BLaER1 treated with 17β-estradiol and CSF1 and Interleukin-3, amounts not matched to agents 10 nM and 100 nM (cell line): ENCODE measurements at regions not wholly inside any gene's neighbourhood (a gene's known extent, or its start where the extent isn't known, plus 50 kb on each side); places are given as distances from the start of the nearest gene placed in this dataset.
"Not testable (repeated sequence)": the region's sequence is repeated elsewhere in the genome, so short reads cannot be mapped to it uniquely, and the experiment has no call there.

Experiments used
- H3K27ac ChIP-seq, 11 experiments: shearing (Covaris generic); formaldehyde crosslinking; 2 replicates each; pipeline ENCODE4 v1.8.1; 2022
- H3K27me3 ChIP-seq, 11 experiments: shearing (Covaris generic); formaldehyde crosslinking; 2 replicates each; pipeline ENCODE4 v1.8.1; 2022
- H3K36me3 ChIP-seq, 11 experiments: shearing (Covaris generic); formaldehyde crosslinking; 2 replicates each; pipeline ENCODE4 v1.8.1; 2022
- H3K4me1 ChIP-seq, 10 experiments: shearing (Covaris generic); formaldehyde crosslinking; 2 replicates each; pipeline ENCODE4 v1.8.1; 2022
- H3K4me2 ChIP-seq, 11 experiments: shearing (Covaris generic); formaldehyde crosslinking; 2 replicates each; pipeline ENCODE4 v1.8.1; 2022
- H3K4me3 ChIP-seq, 10 experiments: shearing (Covaris generic); formaldehyde crosslinking; 2 replicates each; pipeline ENCODE4 v1.8.1; 2022
- H3K9ac ChIP-seq, 11 experiments: shearing (Covaris generic); formaldehyde crosslinking; 2 replicates each; pipeline ENCODE4 v1.8.1; 2022
- H3K9me3 ChIP-seq, 11 experiments: shearing (Covaris generic); formaldehyde crosslinking; replicated peaks in 1 of 11; 2 replicates each; pipeline ENCODE4 v1.8.1; 2022
- H4K20me1 ChIP-seq, 11 experiments: shearing (Covaris generic); formaldehyde crosslinking; 2 replicates each; pipeline ENCODE4 v1.8.1; 2022
- Cebpa-rat ChIP-seq, 11 experiments: shearing (Covaris generic); IDR thresholded peaks; 2 replicates each; pipeline ENCODE4 v1.8.1; 2022

DNA sequence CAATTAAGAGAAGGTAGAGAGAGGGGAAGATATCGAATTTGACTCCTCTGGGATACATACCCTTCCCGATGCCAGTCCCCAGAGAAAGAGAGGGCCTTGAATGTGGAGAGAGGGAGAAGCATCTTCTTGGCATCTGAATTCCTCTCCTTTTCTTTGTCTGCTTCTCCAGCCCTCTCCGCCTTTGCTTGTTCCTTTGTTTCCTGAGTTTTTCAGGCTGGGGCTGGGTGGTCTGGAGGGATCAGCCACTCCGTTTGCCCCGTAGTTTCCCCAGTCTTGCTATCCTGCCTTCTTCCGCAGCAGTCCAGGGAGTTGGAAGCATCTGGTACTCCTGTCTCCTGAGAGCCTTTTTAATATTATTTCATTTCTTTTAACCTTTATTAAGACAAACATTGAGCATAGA, 107.1 kb upstream of the CADM1 start:
- H3K9ac ChIP-seq = no peak overlapping the region
- H3K4me2 ChIP-seq = no peak overlapping the region
- no peak overlapping the region for H3K27ac ChIP-seq
- H4K20me1 ChIP-seq = no peaks in the 10 kb centered on the region; a peak in 1 of 22 replicates
- H3K27me3 ChIP-seq = no peaks in the 10 kb centered on the region
- no peaks in the 10 kb centered on the region for H3K9me3 ChIP-seq
- no peak for TF ChIP-seq Cebpa-rat (IDR thresholded peaks at IDR 0.05)
- no peaks in the 10 kb centered on the region for H3K36me3 ChIP-seq
- no peaks in the 10 kb centered on the region for H3K4me1 ChIP-seq
- no peak overlapping the region for H3K4me3 ChIP-seq

DNA sequence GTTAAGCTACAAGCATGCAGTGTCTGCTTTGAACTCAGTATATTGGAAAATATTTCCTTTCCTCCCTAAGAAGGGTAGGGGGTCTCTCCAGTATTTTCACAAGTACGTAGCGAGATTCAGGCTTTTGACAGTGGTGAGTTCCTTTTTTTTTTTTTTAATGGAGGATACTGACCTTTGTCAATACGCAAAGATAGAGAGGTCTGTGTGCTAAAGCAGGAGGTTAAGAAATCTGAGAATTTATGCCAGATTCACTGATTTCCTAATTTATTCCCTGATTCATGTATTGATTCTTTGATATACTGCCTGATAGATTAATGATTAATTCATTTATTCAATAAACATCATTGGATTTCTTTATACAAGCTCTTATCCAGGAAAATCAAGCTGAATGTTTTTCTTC, 106.7 kb upstream of the CADM1 start:
- no peak for TF ChIP-seq Cebpa-rat (IDR thresholded peaks at IDR 0.05)

DNA sequence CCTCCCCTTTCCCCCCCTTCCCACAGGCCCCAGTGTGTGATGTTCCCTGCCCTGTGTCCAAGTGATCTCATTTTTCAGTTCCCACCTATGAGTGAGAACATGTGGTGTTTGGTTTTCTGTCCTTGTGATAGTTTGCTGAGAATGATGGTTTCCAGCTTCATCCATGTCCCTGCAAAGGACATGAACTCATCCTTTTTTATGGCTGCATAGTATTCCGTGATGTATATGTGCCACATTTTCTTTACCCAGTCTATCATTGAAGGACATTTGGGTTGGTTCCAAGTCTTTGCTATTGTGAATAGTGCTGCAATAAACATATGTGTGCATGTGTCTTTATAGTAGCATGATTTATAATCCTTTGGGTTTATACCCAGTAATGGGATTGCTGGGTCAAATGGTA, 106.0 kb upstream of the CADM1 start:
- H4K20me1 ChIP-seq, H3K4me3 ChIP-seq, H3K27ac ChIP-seq, H3K4me2 ChIP-seq, H3K4me1 ChIP-seq, H3K27me3 ChIP-seq, H3K9me3 ChIP-seq, H3K36me3 ChIP-seq, H3K9ac ChIP-seq: not testable (repeated sequence)

More for the DNA sequence above, 106.7 kb upstream of the CADM1 start:
- H3K4me2 ChIP-seq = no peak overlapping the region
- H3K4me3 ChIP-seq = no peak overlapping the region
- H3K9ac ChIP-seq = no peak overlapping the region
- no peaks in the 10 kb centered on the region for H3K36me3 ChIP-seq
- no peak overlapping the region for H3K27ac ChIP-seq
- H3K4me1 ChIP-seq = no peaks in the 10 kb centered on the region
- no peaks in the 10 kb centered on the region for H3K9me3 ChIP-seq
- no peaks in the 10 kb centered on the region for H3K27me3 ChIP-seq
- H4K20me1 ChIP-seq = no peaks in the 10 kb centered on the region; a peak in 1 of 22 replicates

DNA sequence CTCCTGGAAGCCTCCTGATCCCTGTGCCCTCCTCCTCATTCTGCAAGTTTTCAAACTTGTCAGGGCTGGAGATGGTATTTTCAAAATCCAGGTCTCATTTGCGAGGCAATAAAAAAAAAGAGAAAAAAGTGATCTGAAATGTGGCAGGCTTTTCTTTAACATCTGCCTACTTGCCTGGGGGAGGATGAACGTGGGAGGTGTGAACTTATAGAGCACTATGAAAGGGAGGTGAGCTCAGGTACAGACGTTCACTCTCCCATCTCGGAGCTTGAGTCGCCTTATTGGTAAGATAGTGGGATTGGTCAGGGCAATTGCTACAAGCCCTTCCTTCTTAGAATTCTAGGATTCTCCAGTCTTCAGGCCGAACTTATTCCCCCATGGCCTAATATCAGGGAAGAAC, 104.8 kb upstream of the CADM1 start:
- H4K20me1 ChIP-seq = no peaks in the 10 kb centered on the region
- H3K9ac ChIP-seq = no peak overlapping the region
- H3K4me1 ChIP-seq = no peaks in the 10 kb centered on the region
- H3K4me3 ChIP-seq = no peak overlapping the region
- no peak for TF ChIP-seq Cebpa-rat (IDR thresholded peaks at IDR 0.05)
- H3K27me3 ChIP-seq = no peaks in the 10 kb centered on the region
- H3K4me2 ChIP-seq = no peak overlapping the region
- no peak overlapping the region for H3K27ac ChIP-seq
- H3K36me3 ChIP-seq = no peaks in the 10 kb centered on the region
- H3K9me3 ChIP-seq = no peaks in the 10 kb centered on the region

DNA sequence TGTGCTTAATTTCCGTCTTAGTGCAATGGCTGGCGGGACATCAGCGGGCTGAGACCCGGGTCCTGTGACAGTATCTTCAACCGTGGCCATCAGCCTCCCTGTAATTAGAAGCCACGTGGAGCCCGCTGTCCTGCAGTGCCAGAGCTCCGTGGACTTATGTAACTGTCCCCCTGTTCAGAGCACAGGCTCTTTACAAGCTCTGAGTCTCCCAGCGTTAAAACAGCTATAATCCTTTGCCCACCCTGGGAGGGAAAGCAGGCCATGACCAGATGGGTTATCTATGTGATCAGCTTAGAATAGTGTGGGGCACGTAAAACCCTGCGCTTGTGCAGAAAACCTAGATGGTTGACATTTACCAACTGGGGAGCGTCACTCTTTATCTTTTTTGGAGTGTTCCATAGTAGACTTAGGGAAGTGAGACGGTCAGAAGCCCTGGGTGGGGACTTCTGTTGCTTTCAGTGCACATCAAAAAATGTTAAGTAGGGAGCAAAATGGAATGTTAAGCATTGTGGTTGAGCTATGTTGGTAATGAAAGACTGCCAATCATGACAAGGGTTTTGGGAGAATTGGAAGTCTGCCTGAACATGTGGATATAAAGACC, 103.5 kb upstream of the CADM1 start:
- Histone ChIP-seq H3K27ac (no peak overlapping the region), H3K4me2 (no peak overlapping the region), H3K27me3 (no peaks in the 10 kb centered on the region), H3K4me3 (no peak overlapping the region), H4K20me1 (no peaks in the 10 kb centered on the region), H3K36me3 (no peaks in the 10 kb centered on the region), H3K4me1 (no peaks in the 10 kb centered on the region), H3K9me3 (no peaks in the 10 kb centered on the region), H3K9ac (no peak overlapping the region)
- no peak for TF ChIP-seq Cebpa-rat (IDR thresholded peaks at IDR 0.05)

DNA sequence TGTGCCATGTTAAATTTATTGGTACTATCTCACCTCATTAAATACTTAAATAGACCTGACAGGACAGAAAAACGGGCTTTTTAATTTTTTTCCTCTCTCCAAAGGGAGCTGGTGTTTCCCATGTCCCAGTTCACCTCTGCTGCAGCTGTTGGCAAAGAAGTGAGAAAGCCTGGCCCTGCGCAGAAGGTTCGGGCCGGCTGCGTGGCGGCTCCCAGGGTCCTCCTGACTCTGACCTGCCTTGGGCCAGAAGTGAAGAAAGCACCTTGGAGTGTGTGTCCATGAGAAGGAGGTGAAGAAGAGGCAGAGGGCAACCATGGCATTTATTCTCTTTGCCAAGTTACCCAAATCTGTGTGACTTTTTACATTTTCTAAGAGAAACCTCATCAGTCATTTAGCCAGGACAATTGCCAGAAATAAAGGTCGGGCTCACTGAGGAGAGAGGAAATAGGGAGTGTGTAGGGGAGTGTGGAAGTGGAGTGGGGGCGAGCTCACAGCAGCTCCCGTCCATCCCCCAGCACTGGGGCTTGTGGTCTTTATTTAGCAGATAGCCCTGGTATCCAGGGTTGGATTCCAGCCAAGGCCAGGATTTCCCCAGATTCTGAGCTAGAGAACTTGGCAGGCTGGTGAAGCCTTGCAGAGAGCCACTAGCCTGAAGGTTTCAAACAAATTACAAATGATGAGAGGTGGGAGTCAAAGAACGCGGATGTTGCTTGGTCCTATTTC, 102.4 kb upstream of the CADM1 start:
- Histone ChIP-seq H3K27me3 (no peaks in the 10 kb centered on the region), H3K4me3 (no peak overlapping the region), H3K27ac (no peak overlapping the region), H3K36me3 (no peaks in the 10 kb centered on the region), H3K9me3 (no peaks in the 10 kb centered on the region), H3K4me1 (no peaks in the 10 kb centered on the region), H4K20me1 (no peaks in the 10 kb centered on the region), H3K4me2 (no peak overlapping the region), H3K9ac (no peak overlapping the region)
- TF ChIP-seq Cebpa-rat (IDR thresholded peaks at IDR 0.05) = no peak

DNA sequence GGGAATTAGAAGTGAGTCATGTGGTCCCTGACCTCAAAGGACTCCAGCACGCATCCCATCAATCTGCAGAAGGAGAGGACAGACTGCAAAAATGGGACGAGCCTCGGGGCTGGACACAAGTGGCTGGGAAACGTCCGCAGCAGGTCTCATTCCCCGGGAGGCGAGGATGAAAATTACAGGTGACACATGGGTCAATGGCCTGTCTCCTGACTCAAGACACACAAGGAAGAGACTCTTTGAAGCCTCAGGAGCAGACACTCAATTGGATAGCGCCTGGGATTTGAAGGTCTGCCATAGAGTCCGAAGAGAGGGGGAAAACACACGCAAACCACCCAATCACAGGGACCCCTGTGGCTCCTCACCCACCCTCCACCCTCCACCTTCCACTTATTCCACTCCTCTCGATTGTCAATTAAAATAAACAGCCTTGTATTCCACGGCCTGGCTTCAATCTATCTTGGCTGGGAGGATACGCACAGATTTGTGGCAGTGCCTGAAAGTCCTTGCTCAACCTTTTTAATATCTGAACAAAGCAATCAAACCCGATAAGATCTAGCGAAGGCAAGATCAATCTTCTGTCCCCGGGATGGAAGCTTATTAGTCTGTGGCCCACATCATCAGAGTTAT, 101.8 kb upstream of the CADM1 start:
- no peaks in the 10 kb centered on the region for H3K36me3 ChIP-seq
- H4K20me1 ChIP-seq = no peaks in the 10 kb centered on the region
- no peak overlapping the region for H3K4me2 ChIP-seq
- H3K27ac ChIP-seq = no peak overlapping the region
- no peaks in the 10 kb centered on the region for H3K27me3 ChIP-seq
- H3K4me1 ChIP-seq = no peaks in the 10 kb centered on the region
- peaks cover 0 to under 1% (median 0%) of the 10 kb centered on the region in 11 experiments; a peak in 1 of 22 replicates for H3K9me3 ChIP-seq
- H3K9ac ChIP-seq = no peak overlapping the region
- H3K4me3 ChIP-seq = no peak overlapping the region
- no peak for TF ChIP-seq Cebpa-rat (IDR thresholded peaks at IDR 0.05)

DNA sequence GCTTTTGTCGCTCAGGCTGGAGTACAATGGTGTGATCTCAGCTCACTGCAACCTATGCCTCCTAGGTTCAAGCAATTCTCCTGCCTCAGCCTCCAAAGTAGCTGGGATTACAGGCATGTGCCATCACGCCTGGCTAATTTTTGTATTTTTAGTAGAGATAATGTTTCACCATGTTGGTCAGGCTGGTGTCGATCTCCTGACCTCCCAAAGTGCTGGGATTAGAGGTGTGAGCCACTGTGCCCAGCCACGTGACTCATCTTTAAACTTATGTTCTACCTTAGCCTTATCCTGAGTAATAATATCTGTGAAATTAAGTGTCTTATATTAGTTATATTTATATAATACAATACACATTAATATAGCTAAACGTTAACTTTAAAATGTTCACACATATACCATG, 101.2 kb upstream of the CADM1 start:
- not testable (repeated sequence) for H3K27me3 ChIP-seq, H3K4me3 ChIP-seq, H3K9me3 ChIP-seq, H3K4me1 ChIP-seq, H3K9ac ChIP-seq, H3K36me3 ChIP-seq, H3K4me2 ChIP-seq, H4K20me1 ChIP-seq, H3K27ac ChIP-seq

DNA sequence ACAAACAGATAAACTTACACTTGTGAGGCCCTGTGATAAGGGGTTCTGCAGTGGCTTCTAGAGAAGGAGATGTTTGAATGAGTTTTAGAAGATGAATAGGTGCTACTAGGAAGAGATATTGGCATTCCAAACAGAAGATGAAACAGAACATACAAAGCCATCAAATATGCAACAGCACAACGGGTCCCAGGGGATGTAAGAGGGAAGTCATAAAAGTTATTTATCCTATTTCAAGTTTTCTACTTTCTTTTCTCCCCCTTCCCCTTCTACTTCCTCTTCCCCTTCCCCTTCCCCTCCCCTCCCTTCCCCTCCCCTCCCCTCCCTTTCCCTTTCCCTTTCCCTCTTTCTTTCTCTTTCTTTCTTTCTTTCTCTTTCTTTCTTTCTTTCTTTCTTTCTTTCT, 94.9 kb upstream of the CADM1 start:
- no peaks in the 10 kb centered on the region for H3K36me3 ChIP-seq
- peaks cover 0 to 14% (median 0%) of the 10 kb centered on the region in 11 experiments; a peak in 2 of 22 replicates for H3K9me3 ChIP-seq
- no peaks in the 10 kb centered on the region for H4K20me1 ChIP-seq
- H3K27ac ChIP-seq = no peak overlapping the region
- H3K4me3 ChIP-seq = no peak overlapping the region
- H3K27me3 ChIP-seq = no peaks in the 10 kb centered on the region
- peaks cover 0 to 14% (median 12%) of the 10 kb centered on the region in 10 experiments; a peak in 14 of 20 replicates for H3K4me1 ChIP-seq
- no peak overlapping the region for H3K4me2 ChIP-seq
- no peak overlapping the region for H3K9ac ChIP-seq
- no peak for TF ChIP-seq Cebpa-rat (IDR thresholded peaks at IDR 0.05)
